HG03139 (cell line): ENCODE measurements at regions not wholly inside any gene's neighbourhood (a gene's known extent, or its start where the extent isn't known, plus 50 kb on each side); places are given as distances from the start of the nearest gene placed in this dataset.
"Not testable (repeated sequence)": the region's sequence is repeated elsewhere in the genome, so short reads cannot be mapped to it uniquely, and the experiment has no call there.

Source experiments
- ATAC-seq: cut with Tn5 transposase; IDR thresholded peaks from one replicate; pipeline ENCODE4 v1.9.1; 2021; ENCODE audit not compliant: unreplicated experiment

- ATAC-seq, result peak; percentile 98
Measured at GRCh38 chr21:10325546-10325945, 195.8 kb upstream of the TPTE start.

DNA sequence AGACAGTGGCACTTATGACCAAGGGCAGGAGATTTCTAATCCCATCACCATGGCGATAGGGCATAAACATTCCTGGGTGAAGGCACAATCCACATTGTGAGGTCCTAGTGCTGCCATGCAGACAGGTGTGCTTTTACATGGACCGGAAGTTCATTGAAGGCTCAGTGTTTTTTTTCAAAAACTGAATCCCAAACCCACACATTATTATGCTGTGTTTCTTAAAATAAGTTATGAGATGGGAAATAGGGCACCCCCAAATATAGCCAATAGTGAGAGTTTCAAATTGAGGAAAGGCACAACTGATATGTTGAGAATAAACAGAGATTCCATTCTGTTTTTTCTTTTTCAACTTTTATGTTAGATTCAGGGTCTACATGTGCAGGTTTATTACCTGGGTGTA, 195.2 kb upstream of the TPTE start:
- not testable (repeated sequence) for ATAC-seq

DNA sequence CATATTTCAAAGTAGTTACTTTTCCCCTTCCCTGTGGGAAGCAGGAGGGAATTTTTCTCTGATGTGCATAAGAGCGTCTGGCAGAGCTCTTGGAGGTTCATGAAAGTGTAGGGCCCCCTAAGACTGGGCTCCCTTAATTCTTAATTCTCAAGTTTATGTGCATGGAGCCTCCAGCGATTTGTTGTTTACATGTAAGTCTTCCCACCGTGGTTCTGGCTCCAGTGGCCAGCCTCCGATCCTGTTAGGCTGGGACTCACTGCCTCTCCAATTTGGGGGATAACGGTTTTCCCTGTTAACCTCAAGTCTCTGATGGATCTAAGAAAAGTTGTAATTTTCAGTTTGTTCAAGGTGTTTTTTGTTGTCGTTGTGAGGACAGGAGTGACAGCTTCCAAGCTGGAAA, 192.7 kb upstream of the TPTE start:
- not testable (repeated sequence) for ATAC-seq

- ATAC-seq, result not testable (repeated sequence)
Measured at GRCh38 chr21:10330641-10331119, 190.7 kb upstream of the TPTE start.

DNA sequence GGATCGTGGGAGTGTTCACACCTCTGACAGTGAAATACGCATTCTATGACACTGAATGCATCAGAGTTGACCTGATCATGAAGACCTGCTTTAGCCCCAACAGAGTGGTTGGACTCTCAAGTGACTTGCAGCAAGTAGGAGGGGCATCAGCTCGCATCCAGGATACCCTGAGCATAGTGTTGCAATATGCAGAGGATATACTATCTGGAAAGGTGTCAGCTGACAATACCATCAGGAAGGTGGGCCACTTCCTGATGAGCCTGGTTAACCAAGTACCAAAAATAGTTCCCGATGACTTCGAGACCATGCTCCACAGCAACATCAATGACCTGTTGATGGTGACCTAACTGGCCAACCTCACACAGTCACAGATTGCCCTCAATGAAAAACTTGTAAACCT, 190.2 kb upstream of the TPTE start:
- ATAC-seq, result not testable (repeated sequence)

DNA sequence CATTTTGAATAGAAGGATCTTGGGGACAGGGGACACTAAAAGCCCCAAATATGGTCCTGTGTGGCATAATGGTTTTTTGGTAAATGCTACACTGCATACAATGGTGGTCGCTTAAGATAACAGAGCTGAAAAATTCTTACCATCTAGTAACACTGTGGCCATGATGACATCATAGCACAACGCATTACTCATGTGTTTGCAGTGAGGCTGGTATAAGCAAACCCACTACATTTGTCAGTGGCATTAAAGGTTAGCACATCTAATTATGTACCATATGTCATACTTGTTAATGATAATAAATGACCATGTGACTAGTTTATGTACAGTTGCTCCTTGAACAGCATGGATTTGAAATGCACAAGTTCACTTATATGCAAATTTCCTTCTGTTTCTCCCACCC, 188.4 kb upstream of the TPTE start:
- not testable (repeated sequence) for ATAC-seq

GRCh38 chr21:10334391-10334790, 187.0 kb upstream of the TPTE start:
- not testable (repeated sequence) for ATAC-seq

DNA sequence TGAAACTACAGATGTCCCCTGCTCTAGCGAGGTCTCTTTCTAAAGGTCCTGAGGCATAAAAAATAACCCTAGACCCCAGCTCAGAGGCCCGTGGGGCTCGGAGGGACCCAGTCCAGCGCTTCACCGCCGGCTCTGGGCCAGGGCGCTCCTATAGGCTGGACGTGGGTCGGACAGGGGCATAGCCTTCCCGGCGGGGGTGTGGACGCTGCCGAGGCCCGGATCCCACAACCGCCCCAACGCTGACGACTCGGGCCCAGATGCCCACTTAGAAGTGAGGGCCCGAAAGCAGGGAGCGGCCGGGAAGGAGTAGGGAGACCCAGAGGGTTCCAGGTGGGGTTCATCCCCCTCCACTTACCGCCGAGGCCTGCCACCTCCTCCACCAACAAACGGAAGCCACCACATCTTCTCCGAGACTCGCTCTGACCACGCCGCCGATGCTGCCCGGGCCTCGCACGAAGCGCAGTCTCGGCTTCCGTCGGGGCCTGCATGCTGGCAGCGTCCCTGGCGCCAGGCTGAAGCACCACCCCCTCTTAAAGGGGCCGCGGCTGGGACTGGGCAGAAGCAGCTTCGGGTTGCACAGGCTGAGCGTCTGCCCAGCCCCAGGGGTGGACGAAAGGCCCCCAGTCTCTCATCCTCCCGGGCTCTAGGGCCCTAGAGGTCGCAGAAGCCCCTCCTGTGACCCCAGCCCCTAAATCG, 179.0 kb upstream of the TPTE start:
- ATAC-seq, result not testable (repeated sequence)

- ATAC-seq, result not testable (repeated sequence)
Measured at GRCh38 chr21:10343146-10343935, 178.0 kb upstream of the TPTE start.

GRCh38 chr21:10344266-10344665, 177.1 kb upstream of the TPTE start:
- ATAC-seq, result not testable (repeated sequence)

DNA sequence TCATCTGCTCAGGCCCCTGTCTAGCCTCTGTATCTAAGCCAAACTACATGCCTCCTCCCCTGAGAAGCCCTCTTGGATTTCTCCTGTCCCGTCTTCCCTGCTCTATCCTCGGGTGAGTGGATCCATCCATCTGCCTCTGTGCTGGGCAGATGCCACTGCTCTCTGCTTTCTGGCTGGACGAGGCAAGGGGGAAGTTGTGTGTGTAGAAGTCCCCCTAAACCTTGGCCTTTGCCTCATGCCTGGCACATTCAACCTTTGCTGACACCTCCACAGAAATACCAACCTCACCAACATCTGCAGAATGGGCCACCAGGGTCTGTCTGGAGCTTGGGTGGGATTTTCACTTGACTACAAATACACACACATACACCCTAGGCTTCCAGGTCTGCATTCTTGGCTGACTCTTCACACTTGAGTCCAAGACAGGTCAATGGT, 176.2 kb upstream of the TPTE start:
- ATAC-seq, result not testable (repeated sequence)

GRCh38 chr21:10346249-10346648, 175.1 kb upstream of the TPTE start:
- ATAC-seq, result not testable (repeated sequence)

DNA sequence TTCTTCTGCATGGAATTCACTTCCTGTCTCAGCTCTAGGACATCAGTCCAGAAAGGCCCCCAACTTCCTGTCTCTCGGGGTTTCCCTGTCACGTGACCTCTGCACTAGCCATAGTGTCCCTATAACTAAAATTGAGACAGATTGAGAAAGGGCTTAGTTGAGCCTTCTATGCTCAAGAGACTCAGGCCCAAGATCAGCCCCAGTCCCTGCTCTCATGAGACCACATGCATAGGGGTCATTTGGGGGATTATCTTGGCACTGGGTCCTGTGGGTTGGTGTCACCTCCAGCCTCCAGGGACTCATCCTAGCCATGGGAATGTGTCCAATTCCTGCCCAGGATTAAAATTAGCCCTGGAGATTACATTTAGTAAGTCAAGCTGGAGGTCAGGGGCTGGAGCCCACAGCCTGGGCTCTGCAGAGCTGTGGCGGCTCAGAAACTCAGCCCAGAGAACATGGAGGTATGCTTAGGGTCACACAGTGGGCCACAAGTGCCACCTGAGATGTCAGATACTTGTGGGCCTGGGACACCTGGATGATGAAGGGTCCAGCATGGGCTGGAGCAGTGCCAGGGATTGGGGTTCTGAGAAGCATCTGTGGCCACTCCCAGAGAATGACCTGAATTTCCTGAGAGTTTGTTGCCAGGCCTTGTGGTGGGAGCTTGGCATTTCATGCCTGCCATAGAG, 174.3 kb upstream of the TPTE start:
- not testable (repeated sequence) for ATAC-seq

GRCh38 chr21:10347675-10348074, 173.7 kb upstream of the TPTE start:
- ATAC-seq, result not testable (repeated sequence)

- ATAC-seq, result not testable (repeated sequence)
Measured at GRCh38 chr21:10348150-10348549, 173.2 kb upstream of the TPTE start.

DNA sequence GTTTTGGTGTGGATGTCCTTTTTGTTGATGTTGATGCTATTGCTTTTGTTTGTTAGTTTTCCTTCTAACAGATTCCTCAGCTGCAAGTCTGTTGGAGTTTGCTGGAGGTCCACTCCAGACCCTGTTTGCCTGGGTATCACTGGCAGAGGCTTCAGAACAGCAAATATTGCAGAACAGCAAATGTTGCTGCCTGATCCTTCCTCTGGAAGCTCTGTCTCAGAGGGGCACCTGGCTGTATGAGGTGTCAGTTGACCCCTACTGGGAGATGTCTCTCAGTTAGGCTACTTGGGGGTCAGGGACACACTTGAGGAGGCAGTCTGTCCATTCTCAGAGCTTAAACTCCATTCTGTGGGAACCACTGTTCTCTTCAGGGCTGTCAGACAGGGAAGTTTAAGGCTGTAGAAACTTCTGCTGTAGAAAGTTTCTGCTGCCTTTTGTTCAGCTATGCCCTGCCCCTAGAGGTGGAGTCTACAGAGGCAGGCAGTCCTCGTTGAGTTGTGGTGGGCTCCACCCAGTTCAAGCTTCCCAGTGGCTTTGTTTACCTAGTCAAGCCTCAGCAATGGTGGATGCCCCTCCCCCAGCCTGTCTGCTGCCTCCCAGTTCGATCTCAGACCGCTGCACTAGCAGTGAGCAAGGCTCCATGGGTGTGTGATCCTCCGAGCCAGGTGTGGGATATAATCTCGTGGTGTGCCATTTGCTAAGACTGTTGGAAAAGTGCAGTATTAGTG, 166.4 kb upstream of the TPTE start:
- ATAC-seq, result not testable (repeated sequence)

GRCh38 chr21:10359120-10359519, 162.3 kb upstream of the TPTE start:
- not testable (repeated sequence) for ATAC-seq

DNA sequence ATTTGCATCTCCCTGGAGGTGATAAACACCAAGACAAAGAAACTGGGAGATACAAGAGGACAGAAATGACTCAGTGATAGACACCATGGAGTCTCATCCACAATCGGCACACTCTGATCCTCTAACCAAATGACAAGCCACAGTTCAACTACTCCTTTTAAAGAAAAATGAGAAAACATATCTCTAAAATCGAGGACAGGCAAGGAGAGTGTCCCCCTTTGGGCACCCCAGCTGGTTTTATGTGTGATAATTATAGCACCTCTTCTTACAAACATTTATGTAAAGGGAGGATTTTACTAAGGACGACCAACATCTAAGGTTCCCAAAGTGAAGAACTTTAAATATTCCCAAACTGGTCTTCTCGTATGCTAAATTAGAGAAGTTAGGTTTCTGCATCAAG, 161.5 kb upstream of the TPTE start:
- not testable (repeated sequence) for ATAC-seq

GRCh38 chr21:10361214-10361736, 160.1 kb upstream of the TPTE start:
- ATAC-seq, result not testable (repeated sequence)

DNA sequence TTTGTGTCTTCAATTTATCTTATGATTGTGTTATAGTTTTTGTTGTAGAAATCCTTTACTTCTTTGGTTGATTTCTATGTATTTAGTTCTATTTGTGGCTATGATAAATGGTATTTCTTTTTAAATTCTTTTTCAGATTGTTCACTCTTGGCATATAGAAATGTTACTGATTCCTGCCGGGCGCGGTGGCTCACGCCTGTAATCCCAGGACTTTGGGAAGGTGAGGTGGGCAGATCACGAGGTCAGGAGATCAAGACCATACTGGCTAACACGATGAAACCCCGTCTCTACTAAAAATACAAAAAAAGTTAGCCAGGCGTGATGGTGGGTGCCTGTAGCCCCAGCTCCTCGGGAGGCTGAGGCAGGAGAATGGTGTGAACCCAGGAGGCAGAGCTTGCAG, 158.6 kb upstream of the TPTE start:
- ATAC-seq, result not testable (repeated sequence)
